Body of pancreas (tissue), 4 donors: ENCODE measurements at regions not wholly inside any gene's neighbourhood (a gene's known extent, or its start where the extent isn't known, plus 50 kb on each side); places are given as distances from the start of the nearest gene placed in this dataset.

Experiments
- POLR2A ChIP-seq, 3 donors: fragments of 450-650 bp; IDR thresholded peaks; one replicate each; pipeline ENCODE4 v1.6.1; 2016; ENCODE audit warnings: antibody characterized with exemption in 3 of 3, mild to moderate bottlenecking in 2 of 3
- TF ChIP-seq, protein P1 (sequence below), 7 experiments: fragments of 450-650 bp in 4 of 7; fragments of 200-600 bp in 3 of 7; sonication (generic) in 3 of 7; IDR thresholded peaks; one replicate each; pipeline ENCODE4 v1.5.1; 2016 to 2019; ENCODE audit warnings: antibody characterized with exemption in 7 of 7

GRCh38 chr1:166305371-166305770 lies 138.6 kb upstream of the FAM78B start:
- TF ChIP-seq POLR2A (IDR thresholded peaks at IDR 0.05): no peak
- TF ChIP-seq, protein P1, sequence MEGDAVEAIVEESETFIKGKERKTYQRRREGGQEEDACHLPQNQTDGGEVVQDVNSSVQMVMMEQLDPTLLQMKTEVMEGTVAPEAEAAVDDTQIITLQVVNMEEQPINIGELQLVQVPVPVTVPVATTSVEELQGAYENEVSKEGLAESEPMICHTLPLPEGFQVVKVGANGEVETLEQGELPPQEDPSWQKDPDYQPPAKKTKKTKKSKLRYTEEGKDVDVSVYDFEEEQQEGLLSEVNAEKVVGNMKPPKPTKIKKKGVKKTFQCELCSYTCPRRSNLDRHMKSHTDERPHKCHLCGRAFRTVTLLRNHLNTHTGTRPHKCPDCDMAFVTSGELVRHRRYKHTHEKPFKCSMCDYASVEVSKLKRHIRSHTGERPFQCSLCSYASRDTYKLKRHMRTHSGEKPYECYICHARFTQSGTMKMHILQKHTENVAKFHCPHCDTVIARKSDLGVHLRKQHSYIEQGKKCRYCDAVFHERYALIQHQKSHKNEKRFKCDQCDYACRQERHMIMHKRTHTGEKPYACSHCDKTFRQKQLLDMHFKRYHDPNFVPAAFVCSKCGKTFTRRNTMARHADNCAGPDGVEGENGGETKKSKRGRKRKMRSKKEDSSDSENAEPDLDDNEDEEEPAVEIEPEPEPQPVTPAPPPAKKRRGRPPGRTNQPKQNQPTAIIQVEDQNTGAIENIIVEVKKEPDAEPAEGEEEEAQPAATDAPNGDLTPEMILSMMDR (IDR thresholded peaks at IDR 0.05): no peak
